Stimulated activated CD8-positive, alpha-beta memory T cell treated with anti-CD3 and anti-CD28 coated beads, Interleukin-2, amount 100 ng/mL, for 48 hours (primary cell): ENCODE measurements at regions not wholly inside any gene's neighbourhood (a gene's known extent, or its start where the extent isn't known, plus 50 kb on each side); places are given as distances from the start of the nearest gene placed in this dataset.
"Not testable (repeated sequence)": the region's sequence is repeated elsewhere in the genome, so short reads cannot be mapped to it uniquely, and the experiment has no call there.

Experiments used
- DNase-seq, 2 donors: peaks; one replicate each; pipeline ENCODE4 v3.0.0-alpha.2; 2020; ENCODE audit warnings: low read depth in 2 of 2

- no peak for DNase-seq
Observed at GRCh38 chr3:169029674-169030285, 633.7 kb downstream of the MECOM start.

- no peak for DNase-seq
Observed at GRCh38 chr3:169028716-169029115, 634.8 kb downstream of the MECOM start.

GRCh38 chr3:169026543-169027182, 636.8 kb downstream of the MECOM start:
- no peak for DNase-seq

GRCh38 chr3:169022457-169022856, 641.1 kb downstream of the MECOM start:
- no peak for DNase-seq

- DNase-seq = no peak
Observed at GRCh38 chr3:169020371-169020770, 643.1 kb downstream of the MECOM start.

- no peak for DNase-seq
Observed at GRCh38 chr3:169009453-169009852, 654.1 kb downstream of the MECOM start.

- no peak for DNase-seq
Observed at GRCh38 chr3:169008776-169009358, 654.6 kb downstream of the MECOM start.

GRCh38 chr3:169007145-169007544, 656.4 kb downstream of the MECOM start:
- DNase-seq = no peak

GRCh38 chr3:169006398-169006797, 657.1 kb downstream of the MECOM start:
- DNase-seq = not testable (repeated sequence)

- DNase-seq = no peak
Observed at GRCh38 chr3:169002689-169003088, 660.8 kb downstream of the MECOM start.

- no peak for DNase-seq
Observed at GRCh38 chr3:168998792-168999191, 664.7 kb downstream of the MECOM start.

- no peak for DNase-seq
Observed at GRCh38 chr3:168997488-168997887, 666.0 kb downstream of the MECOM start.

GRCh38 chr3:168996622-168997021, 666.9 kb downstream of the MECOM start:
- DNase-seq = no peak

GRCh38 chr3:168995129-168995528, 668.4 kb downstream of the MECOM start:
- DNase-seq = no peak

GRCh38 chr3:168991803-168992202, 671.7 kb downstream of the MECOM start:
- DNase-seq = no peak

- DNase-seq = no peak
Observed at GRCh38 chr3:168990621-168991020, 672.9 kb downstream of the MECOM start.

- no peak for DNase-seq
Observed at GRCh38 chr3:168990134-168990533, 673.4 kb downstream of the MECOM start.

GRCh38 chr3:168989396-168989795, 674.1 kb downstream of the MECOM start:
- DNase-seq = no peak

- no peak for DNase-seq
Observed at GRCh38 chr3:168988853-168989252, 674.7 kb downstream of the MECOM start.

GRCh38 chr3:168984872-168985271, 678.6 kb downstream of the MECOM start:
- DNase-seq = no peak

- DNase-seq = no peak
Observed at GRCh38 chr3:168983046-168983445, 680.5 kb downstream of the MECOM start.

GRCh38 chr3:168981396-168981795, 682.1 kb downstream of the MECOM start:
- no peak for DNase-seq

- DNase-seq = no peak
Observed at GRCh38 chr3:168977716-168978374, 685.7 kb downstream of the MECOM start.
